Breast epithelium (tissue), 4 donors: ENCODE measurements at regions not wholly inside any gene's neighbourhood (a gene's known extent, or its start where the extent isn't known, plus 50 kb on each side); places are given as distances from the start of the nearest gene placed in this dataset.
A peak's percentile ranks its signal among the peaks of the same experiment; 100 is the strongest.
"Not testable (repeated sequence)": the region's sequence is repeated elsewhere in the genome, so short reads cannot be mapped to it uniquely, and the experiment has no call there.

ENCODE experiments used
- DNase-seq, 2 donors: peaks; one replicate each; pipeline ENCODE4 v3.0.0-alpha.2; 2019; ENCODE audit warnings: low spot score in 2 of 2
- H3K27ac ChIP-seq, 2 donors: fragments of 200-600 bp; sonication (generic) in 1 of 2; one replicate each; pipeline ENCODE4 v1.5.1; 2016 to 2019; ENCODE audit warnings: mild to moderate bottlenecking in 1 of 2
- H3K27me3 ChIP-seq, 2 donors: fragments of 200-600 bp; sonication (generic) in 1 of 2; one replicate each; pipeline versions ENCODE4 v1.5.1 to v1.6.0; 2017 to 2019; ENCODE audit warnings: control low read depth in 1 of 2, mild to moderate bottlenecking in 1 of 2
- H3K36me3 ChIP-seq: fragments of 200-600 bp; one replicate; pipeline ENCODE4 v1.5.1; 2019
- H3K4me1 ChIP-seq, 2 donors: fragments of 200-600 bp; sonication (generic); one replicate each; pipeline ENCODE4 v1.5.1; 2016 to 2019; ENCODE audit warnings: control low read depth in 1 of 2
- H3K4me3 ChIP-seq, 3 donors: fragments of 200-600 bp; sonication (generic); 1 replicate in 2 of 3; 2 replicates in 1 of 3; pipeline ENCODE4 v1.5.1; 2016 to 2019; ENCODE audit warnings: mild to moderate bottlenecking in 3 of 3, moderate library complexity in 2 of 3
- H3K9me3 ChIP-seq, 2 donors: fragments of 200-600 bp; sonication (generic) in 1 of 2; one replicate each; pipeline ENCODE4 v1.5.1; 2016 to 2019; ENCODE audit warnings: control low read depth in 1 of 2
- POLR2A ChIP-seq: fragments of 450-650 bp; IDR thresholded peaks from one replicate; pipeline ENCODE4 v1.6.1; 2016; ENCODE audit warnings: antibody characterized with exemption, mild to moderate bottlenecking, moderate library complexity
- POLR2AphosphoS5 ChIP-seq, 3 donors: sonication (generic); formaldehyde crosslinking; IDR thresholded peaks; one replicate each; pipeline ENCODE4 v1.6.1; 2017; ENCODE audit warnings: antibody characterized with exemption in 3 of 3
- intact Hi-C: fragments of 100-400 bp; cut with DNase I; formaldehyde crosslinking; loops from one replicate; pipeline ENCODE4 v1.15.1; 2023; ENCODE audit warnings: low total_unique reads
- TF ChIP-seq, protein P1 (sequence below), 3 donors: fragments of 450-650 bp; IDR thresholded peaks; one replicate each; pipeline ENCODE4 v1.5.1; 2016 to 2017; ENCODE audit warnings: antibody characterized with exemption in 3 of 3, mild to moderate bottlenecking in 3 of 3, moderate library complexity in 3 of 3

GRCh38 chr1:221040691-221041285 lies 161.5 kb downstream of the HLX start:
- Histone ChIP-seq H3K4me1 (no peaks in the 10 kb centered on the region), H3K36me3 (no peaks in the 10 kb centered on the region), H3K4me3 (no peak overlapping the region), H3K27me3 (no peaks in the 10 kb centered on the region), H3K27ac (peak overlapping the region; percentile 3 to 49), H3K9me3 (no peaks in the 10 kb centered on the region)
- DNase-seq = peak in 1 of 2 donors; percentile 62
- intact Hi-C loops = no loop called here
- TF ChIP-seq POLR2A = no peak
- no peak for TF ChIP-seq POLR2AphosphoS5 (IDR thresholded peaks at IDR 0.05)
- TF ChIP-seq, protein P1, sequence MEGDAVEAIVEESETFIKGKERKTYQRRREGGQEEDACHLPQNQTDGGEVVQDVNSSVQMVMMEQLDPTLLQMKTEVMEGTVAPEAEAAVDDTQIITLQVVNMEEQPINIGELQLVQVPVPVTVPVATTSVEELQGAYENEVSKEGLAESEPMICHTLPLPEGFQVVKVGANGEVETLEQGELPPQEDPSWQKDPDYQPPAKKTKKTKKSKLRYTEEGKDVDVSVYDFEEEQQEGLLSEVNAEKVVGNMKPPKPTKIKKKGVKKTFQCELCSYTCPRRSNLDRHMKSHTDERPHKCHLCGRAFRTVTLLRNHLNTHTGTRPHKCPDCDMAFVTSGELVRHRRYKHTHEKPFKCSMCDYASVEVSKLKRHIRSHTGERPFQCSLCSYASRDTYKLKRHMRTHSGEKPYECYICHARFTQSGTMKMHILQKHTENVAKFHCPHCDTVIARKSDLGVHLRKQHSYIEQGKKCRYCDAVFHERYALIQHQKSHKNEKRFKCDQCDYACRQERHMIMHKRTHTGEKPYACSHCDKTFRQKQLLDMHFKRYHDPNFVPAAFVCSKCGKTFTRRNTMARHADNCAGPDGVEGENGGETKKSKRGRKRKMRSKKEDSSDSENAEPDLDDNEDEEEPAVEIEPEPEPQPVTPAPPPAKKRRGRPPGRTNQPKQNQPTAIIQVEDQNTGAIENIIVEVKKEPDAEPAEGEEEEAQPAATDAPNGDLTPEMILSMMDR (IDR thresholded peaks at IDR 0.05) = no peak

GRCh38 chr1:221044538-221044937 lies 165.3 kb downstream of the HLX start:
- Histone ChIP-seq H3K9me3 (peaks cover 0 to 3% of the 10 kb centered on the region in 2 donors), H3K36me3 (no peaks in the 10 kb centered on the region), H3K27ac (no peak overlapping the region), H3K4me3 (no peak overlapping the region), H3K27me3 (no peaks in the 10 kb centered on the region), H3K4me1 (no peaks in the 10 kb centered on the region)
- intact Hi-C loops = no loop called here
- TF ChIP-seq POLR2A = no peak
- TF ChIP-seq, protein P1 (IDR thresholded peaks at IDR 0.05) = no peak
- no peak for TF ChIP-seq POLR2AphosphoS5 (IDR thresholded peaks at IDR 0.05)
- DNase-seq = no peak

- TF ChIP-seq POLR2AphosphoS5 (IDR thresholded peaks at IDR 0.05) = no peak
- TF ChIP-seq POLR2A = no peak
- TF ChIP-seq, protein P1 (IDR thresholded peaks at IDR 0.05) = no peak
- Histone ChIP-seq H3K9me3 (peaks cover 0 to 10% of the 10 kb centered on the region in 2 donors), H3K27me3 (no peaks in the 10 kb centered on the region), H3K4me1 (no peaks in the 10 kb centered on the region), H3K4me3 (no peak overlapping the region), H3K36me3 (no peaks in the 10 kb centered on the region), H3K27ac (no peak overlapping the region)
- no peak for DNase-seq
- intact Hi-C loops = loop anchor here (5.0 kb wide), 1 partner anchor 532 kb away; no protein-coding TSS in a partner anchor
Observed at GRCh38 chr1:221045151-221045550, 165.9 kb downstream of the HLX start.

DNA sequence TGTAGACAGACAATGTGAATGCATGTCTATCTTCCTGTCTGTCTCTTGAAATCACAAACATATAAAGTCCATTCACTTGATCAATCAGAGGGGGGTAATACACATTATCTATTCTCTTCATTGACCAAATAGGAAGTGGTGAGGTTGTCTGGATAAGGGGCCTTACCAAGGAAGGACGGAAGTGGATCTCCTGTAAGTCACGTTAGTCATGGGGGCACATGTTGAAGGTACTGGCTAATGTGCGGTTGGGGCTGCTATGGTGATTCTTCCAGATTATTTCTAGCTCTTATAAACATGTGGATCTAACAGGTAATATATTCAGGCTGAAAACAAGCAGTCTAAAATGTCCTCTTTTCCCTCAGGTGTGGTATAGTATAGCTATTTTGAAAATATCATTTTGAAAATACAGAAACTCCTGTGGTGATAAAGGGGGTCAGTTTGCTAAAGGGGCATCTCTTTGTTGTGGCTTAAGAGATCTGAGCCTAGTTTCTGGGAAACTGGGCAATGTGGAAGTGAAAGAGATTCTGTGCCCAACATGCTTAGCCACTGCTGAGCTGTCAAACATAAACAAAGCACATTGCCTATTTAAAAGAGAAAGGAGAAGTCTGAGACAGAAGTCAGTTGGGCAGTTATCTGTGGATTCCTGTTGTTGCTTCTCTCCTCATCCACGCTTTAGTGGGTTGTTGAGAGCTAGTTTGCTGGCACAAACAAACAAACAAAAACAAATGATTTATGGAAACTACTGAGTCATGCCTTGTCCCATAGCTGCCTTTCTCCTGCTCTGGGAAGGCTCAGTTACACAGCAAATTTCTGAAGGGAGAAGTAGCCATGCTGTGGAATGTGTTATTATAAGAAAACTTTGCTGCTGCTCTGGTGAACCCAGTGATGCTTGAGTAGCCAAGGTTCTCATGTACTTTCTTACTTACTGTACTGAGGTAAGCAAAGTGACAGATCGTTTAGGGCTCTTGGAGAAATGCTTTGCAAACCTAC lies 166.9 kb downstream of the HLX start:
- no peak overlapping the region for H3K4me3 ChIP-seq
- TF ChIP-seq, protein P1 (IDR thresholded peaks at IDR 0.05) = no peak
- TF ChIP-seq POLR2A (no peak), POLR2AphosphoS5 (IDR thresholded peaks at IDR 0.05) (no peak)
- no peaks in the 10 kb centered on the region for H3K36me3 ChIP-seq
- H3K4me1 ChIP-seq = no peaks in the 10 kb centered on the region
- no peak for DNase-seq
- H3K27me3 ChIP-seq = no peaks in the 10 kb centered on the region
- H3K27ac ChIP-seq = no peak overlapping the region
- intact Hi-C loops = loop anchor here (5.0 kb wide), 1 partner anchor 531 kb away; no protein-coding TSS in a partner anchor
- peaks cover 0 to 11% of the 10 kb centered on the region in 2 donors for H3K9me3 ChIP-seq

DNA sequence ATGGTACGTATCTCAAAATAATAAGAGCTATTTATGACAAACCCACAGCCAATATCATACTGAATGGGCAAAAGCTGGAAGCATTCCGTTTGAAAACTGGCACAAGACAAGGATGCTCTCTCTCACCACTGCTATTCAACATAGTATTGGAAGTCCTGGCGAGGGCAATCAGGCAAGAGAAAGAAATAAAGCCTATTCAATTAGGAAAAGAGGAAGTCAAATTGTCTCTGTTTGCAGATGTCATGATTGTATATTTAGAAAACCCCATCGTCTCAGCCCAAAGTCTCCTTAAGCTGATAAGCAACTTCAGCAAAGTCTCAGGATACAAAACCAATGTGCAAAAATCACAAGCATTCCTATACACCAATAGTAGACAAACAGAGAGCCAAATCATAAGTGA lies 172.1 kb downstream of the HLX start:
- H3K27ac ChIP-seq, intact Hi-C loops, H3K36me3 ChIP-seq, H3K4me3 ChIP-seq, DNase-seq, H3K4me1 ChIP-seq, H3K27me3 ChIP-seq: not testable (repeated sequence)
- H3K9me3 ChIP-seq = peaks cover 0 to 11% of the 10 kb centered on the region in 2 donors
